HCT116 (cell line): ENCODE measurements at regions not wholly inside any gene's neighbourhood (a gene's known extent, or its start where the extent isn't known, plus 50 kb on each side); places are given as distances from the start of the nearest gene placed in this dataset.

Experiments used
- ATAC-seq: fragments of 200-7000 bp; cut with Tn5 transposase; 2 replicates; pipeline ENCODE4 v1.9.1; 2020; ENCODE audit warnings: mild to moderate bottlenecking, moderate library complexity
- BruUV-seq: library from RNA; stranded (reverse); fragments of 400-500 nt; replicated peaks from 2 replicates; lab custom pipeline; 2021; lab: Mats Ljungman, UMichigan
- CTCF ChIA-PET: fragments of 300-600 bp; sonication (Branson Sonifier 250); formaldehyde crosslinking; loops from one replicate; lab custom pipeline; 2021; ENCODE audit warnings: antibody characterized with exemption; lab: Charles Lee
- POLR2A ChIA-PET: fragments of 300-600, 350-600 bp; sonication (Branson Sonifier 250); formaldehyde crosslinking; loops from one replicate; lab custom pipeline; 2021; ENCODE audit warnings: antibody characterized with exemption; lab: Charles Lee
- RAD21 ChIA-PET, 2 experiments: fragments of 300-600 bp; sonication (Branson Sonifier 250); formaldehyde crosslinking; loops; one replicate each; lab custom pipeline; 2023; ENCODE audit warnings: low total read pairs in 2 of 2; ENCODE audit not compliant: uncharacterized antibody in 2 of 2, unreplicated experiment in 2 of 2, low non-redundant PET in 1 of 2; lab: Charles Lee
- DNase-seq: peaks from one replicate; pipeline ENCODE4 v3.0.0-alpha.2; 2010; ENCODE audit warnings: low read depth, low spot score
- H2AFZ ChIP-seq: fragments of 200-600 bp; shearing (Covaris generic), sonication (generic); 2 replicates; pipeline ENCODE4 v1.6.1; 2017; ENCODE audit warnings: low read depth, mixed run types, mixed read lengths, antibody characterized with exemption, low read length; ENCODE audit not compliant: poor library complexity, severe bottlenecking
- H3K27ac ChIP-seq: 2 replicates; pipeline ENCODE4 v1.5.1; 2012; ENCODE audit warnings: low read depth, low read length
- H3K27me3 ChIP-seq: fragments of 200-600 bp; sonication (generic); 2 replicates; pipeline ENCODE4 v1.6.1; 2016; ENCODE audit warnings: mixed run types, low read length, mixed read lengths; ENCODE audit not compliant: insufficient read depth
- H3K36me3 ChIP-seq, 2 experiments: fragments of 200-500 bp in 1 of 2; fragments of 200-600 bp in 1 of 2; sonication (Bioruptor generic) in 1 of 2; sonication (generic) in 1 of 2; 2 replicates each; pipeline versions ENCODE4 v1.5.1 to v1.6.1; 2014 to 2016; ENCODE audit warnings: low read length in 2 of 2, inconsistent platforms in 1 of 2, mixed read lengths in 1 of 2, mixed run types in 1 of 2; ENCODE audit not compliant: insufficient read depth in 2 of 2, control insufficient read depth in 1 of 2
- H3K4me1 ChIP-seq, 2 experiments: fragments of 200-600 bp in 1 of 2; sonication (generic) in 1 of 2; 2 replicates each; pipeline versions ENCODE4 v1.5.1 to v1.6.1; 2012 to 2017; ENCODE audit warnings: low read length in 2 of 2, inconsistent platforms in 1 of 2, mild to moderate bottlenecking in 1 of 2, mixed read lengths in 1 of 2, mixed run types in 1 of 2, moderate library complexity in 1 of 2; ENCODE audit not compliant: insufficient read depth in 2 of 2, control insufficient read depth in 1 of 2
- H3K4me2 ChIP-seq: fragments of 200-600 bp; sonication (generic); 2 replicates; pipeline ENCODE4 v1.6.1; 2017; ENCODE audit warnings: mixed run types, low read length, mixed read lengths
- H3K4me3 ChIP-seq, 2 experiments: fragments of 200-600 bp in 1 of 2; sonication (generic) in 1 of 2; replicated peaks in 1 of 2; 2 replicates each; pipeline ENCODE4 v1.5.1; 2011 to 2016; ENCODE audit warnings: low read length in 2 of 2, control low read depth in 1 of 2, low read depth in 1 of 2, mild to moderate bottlenecking in 1 of 2, mixed read lengths in 1 of 2, mixed run types in 1 of 2
- H3K79me2 ChIP-seq: fragments of 200-600 bp; sonication (generic); 2 replicates; pipeline ENCODE4 v1.6.1; 2017; ENCODE audit warnings: mild to moderate bottlenecking, mixed run types, low read length, moderate library complexity, mixed read lengths; ENCODE audit not compliant: insufficient read depth
- H3K9ac ChIP-seq: fragments of 200-600 bp; sonication (generic); 2 replicates; pipeline ENCODE4 v1.6.1; 2016; ENCODE audit warnings: low read length, mixed read lengths
- H3K9me2 ChIP-seq: fragments of 200-600 bp; sonication (generic), shearing (Covaris generic); 2 replicates; pipeline ENCODE4 v1.6.1; 2017; ENCODE audit warnings: mixed run types, mild to moderate bottlenecking, moderate library complexity; ENCODE audit not compliant: insufficient read depth
- H3K9me3 ChIP-seq, 2 experiments: fragments of 200-500 bp in 1 of 2; fragments of 200-600 bp in 1 of 2; sonication (Bioruptor generic) in 1 of 2; sonication (generic) in 1 of 2; 2 replicates each; pipeline ENCODE4 v1.6.1; 2014 to 2017; ENCODE audit warnings: low read length in 2 of 2, mixed read lengths in 2 of 2, inconsistent platforms in 1 of 2, low read depth in 1 of 2, mild to moderate bottlenecking in 1 of 2, mixed run types in 1 of 2, moderate library complexity in 1 of 2; ENCODE audit not compliant: control insufficient read depth in 1 of 2, insufficient read depth in 1 of 2
- H4K20me1 ChIP-seq: fragments of 200-600 bp; sonication (generic), shearing (Covaris generic); 2 replicates; pipeline ENCODE4 v1.6.1; 2017; ENCODE audit warnings: mixed run types, mild to moderate bottlenecking, moderate library complexity; ENCODE audit not compliant: insufficient read depth
- CBX3 ChIP-seq: IDR thresholded peaks from 2 replicates; pipeline ENCODE4 v1.6.1; 2012; ENCODE audit warnings: low read depth
- CEBPB ChIP-seq: IDR thresholded peaks from 2 replicates; pipeline ENCODE4 v1.6.1; 2012; ENCODE audit warnings: low read depth
- EGR1 ChIP-seq: IDR thresholded peaks from 2 replicates; pipeline ENCODE4 v1.6.1; 2012; ENCODE audit warnings: low read depth
- ELF1 ChIP-seq: IDR thresholded peaks from 2 replicates; pipeline ENCODE4 v1.6.1; 2012; ENCODE audit warnings: low read depth, borderline replicate concordance
- EZH2 ChIP-seq: fragments of 200-600 bp; sonication (generic); IDR thresholded peaks from 2 replicates; pipeline ENCODE4 v1.6.1; 2017; ENCODE audit warnings: antibody characterized with exemption, mixed run types
- EZH2phosphoT487 ChIP-seq: fragments of 200-600 bp; IDR thresholded peaks from 2 replicates; pipeline ENCODE4 v1.6.1; 2018; ENCODE audit warnings: antibody characterized with exemption, borderline replicate concordance
- FOSL1 ChIP-seq: IDR thresholded peaks from 2 replicates; pipeline ENCODE4 v1.6.1; 2012; ENCODE audit warnings: low read depth
- JUND ChIP-seq: IDR thresholded peaks from 2 replicates; pipeline ENCODE4 v1.6.1; 2012
- SIN3A ChIP-seq: IDR thresholded peaks from 2 replicates; pipeline ENCODE4 v1.6.1; 2012; ENCODE audit warnings: low read depth
- SP1 ChIP-seq: IDR thresholded peaks from 2 replicates; pipeline ENCODE4 v1.6.1; 2012; ENCODE audit warnings: low read depth
- ZNF274 ChIP-seq: fragments of 200-500 bp; sonication (Bioruptor generic); IDR thresholded peaks from 2 replicates; pipeline ENCODE4 v1.6.1; 2014; ENCODE audit warnings: mild to moderate bottlenecking, low read depth, low read length, inconsistent platforms
- intact Hi-C: fragments of 100-400 bp; cut with micrococcal nuclease; formaldehyde crosslinking; loops from 2 replicates; pipeline ENCODE4 v1.10.0; 2022
- TF ChIP-seq, protein P1 (sequence below): IDR thresholded peaks from 2 replicates; pipeline ENCODE4 v1.6.1; 2012

DNA sequence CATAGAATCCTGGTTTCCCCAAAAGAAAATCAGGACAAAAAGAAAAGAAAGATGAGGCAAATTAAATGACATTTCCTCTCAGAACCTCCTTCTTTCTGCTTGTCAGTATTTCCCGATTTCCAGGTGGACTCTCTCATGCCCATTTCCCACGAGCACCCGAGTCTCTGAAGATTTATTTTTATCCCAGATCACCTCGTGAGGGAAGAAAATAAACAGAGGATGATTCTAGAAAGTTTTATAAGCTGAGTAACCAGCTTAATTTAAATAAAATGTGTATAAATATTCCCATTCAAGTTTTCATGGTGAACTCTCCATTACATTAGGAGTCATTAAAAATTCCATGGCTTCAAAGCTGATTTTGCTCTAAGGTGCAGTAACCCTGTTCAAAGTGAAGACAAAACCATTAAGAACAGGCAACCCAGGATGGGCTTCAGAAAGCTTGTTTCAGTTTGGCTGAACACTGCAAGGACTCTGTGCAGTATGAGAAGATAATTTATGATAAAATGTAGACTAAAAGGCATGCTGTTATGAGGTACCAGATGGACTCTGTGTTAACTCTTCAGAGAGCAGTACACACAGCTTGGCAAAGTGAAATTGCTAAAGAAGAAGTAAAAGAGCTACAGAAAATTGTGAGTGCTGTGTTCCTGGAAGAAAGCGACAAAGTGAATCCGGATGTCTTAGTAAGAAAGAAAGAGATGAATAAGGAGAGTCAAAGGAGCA, 521.3 kb upstream of the LRRN3 start:
- RAD21 ChIA-PET: no interaction called here
- Histone ChIP-seq H3K27me3 (no peaks in the 10 kb centered on the region), H3K4me1 (peaks cover 0 to 13% of the 10 kb centered on the region in 2 experiments; a peak in 2 of 4 replicates), H3K9ac (no peak overlapping the region), H3K4me2 (no peak overlapping the region), H3K36me3 (no peaks in the 10 kb centered on the region), H4K20me1 (no peaks in the 10 kb centered on the region), H2AFZ (no peak overlapping the region), H3K27ac (no peak overlapping the region), H3K9me3 (no peaks in the 10 kb centered on the region), H3K4me3 (no peak overlapping the region), H3K79me2 (no peaks in the 10 kb centered on the region), H3K9me2 (no peaks in the 10 kb centered on the region)
- TF ChIP-seq EGR1 (no peak), CEBPB (no peak), ZNF274 (no peak), SIN3A (no peak), JUND (no peak), ELF1 (no peak)
- no peak for ATAC-seq
- POLR2A ChIA-PET: no interaction called here
- intact Hi-C loops: no loop called here
- no TSS peak for BruUV-seq
- no peak for DNase-seq
- CTCF ChIA-PET: no interaction called here

DNA sequence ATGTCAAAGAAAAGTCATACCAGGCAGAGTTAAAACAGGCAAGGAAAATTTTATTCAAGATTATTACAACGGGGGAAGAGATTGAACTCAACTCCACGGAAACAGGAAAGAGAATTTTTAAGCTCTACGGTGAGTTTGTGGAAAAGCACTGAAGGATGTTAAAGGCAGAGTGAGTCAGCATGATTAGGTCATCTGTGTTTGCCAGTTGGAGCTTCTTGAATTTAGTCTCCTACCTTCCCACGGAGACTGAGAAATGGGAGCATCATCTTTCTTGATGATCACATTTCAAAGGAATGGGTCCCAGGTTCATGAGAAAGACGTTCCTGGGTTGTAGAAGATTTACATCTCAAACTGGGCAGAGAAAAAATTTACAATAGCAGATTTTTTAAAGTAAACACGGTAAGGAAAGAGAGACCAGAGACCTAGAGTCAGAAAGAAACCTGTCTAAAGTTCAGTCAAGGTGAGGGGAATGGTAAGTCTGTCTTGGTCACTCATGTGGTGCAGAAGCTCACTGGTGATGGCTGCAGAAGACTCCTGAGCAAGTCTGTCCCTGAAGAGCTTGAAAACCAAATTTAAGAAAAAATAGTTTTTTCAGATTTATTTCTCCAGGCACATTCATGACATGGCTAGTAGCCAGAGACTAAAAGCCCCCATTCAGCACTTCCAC, 516.9 kb upstream of the LRRN3 start:
- peak overlapping the region; percentile 54 for H3K4me2 ChIP-seq
- no peak overlapping the region; a peak in 1 of 4 replicates for H3K4me3 ChIP-seq
- no peaks in the 10 kb centered on the region for H3K9me3 ChIP-seq
- peak overlapping the region; percentile 88 for H2AFZ ChIP-seq
- CTCF ChIA-PET: no interaction called here
- no peak overlapping the region for H3K27ac ChIP-seq
- H3K4me1 ChIP-seq: peaks cover 0 to 13% of the 10 kb centered on the region in 2 experiments; a peak in 2 of 4 replicates
- no peaks in the 10 kb centered on the region for H3K27me3 ChIP-seq
- H3K36me3 ChIP-seq: no peaks in the 10 kb centered on the region
- intact Hi-C loops: no loop called here
- RAD21 ChIA-PET: no interaction called here
- no peaks in the 10 kb centered on the region for H4K20me1 ChIP-seq
- ATAC-seq (peak; percentile 53), DNase-seq (peak; percentile 19)
- POLR2A ChIA-PET: no interaction called here
- no peak overlapping the region for H3K9ac ChIP-seq
- 0 out of 2 replicates have a peak, but pooled peaks have one; percentile 30 for TF ChIP-seq SP1
- TF ChIP-seq EZH2: no peak
- no peak for TF ChIP-seq EZH2phosphoT487
- TF ChIP-seq CEBPB: no peak
- TF ChIP-seq FOSL1: peak; percentile 55; the same call in 1 of the 2 replicates
- TF ChIP-seq, protein P1, sequence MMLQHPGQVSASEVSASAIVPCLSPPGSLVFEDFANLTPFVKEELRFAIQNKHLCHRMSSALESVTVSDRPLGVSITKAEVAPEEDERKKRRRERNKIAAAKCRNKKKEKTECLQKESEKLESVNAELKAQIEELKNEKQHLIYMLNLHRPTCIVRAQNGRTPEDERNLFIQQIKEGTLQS: 0 out of 2 replicates have a peak, but pooled peaks have one; percentile 36
- TF ChIP-seq CBX3: peak; percentile 58; the same call in 1 of the 2 replicates
- no peak for TF ChIP-seq ELF1
- no TSS peak for BruUV-seq
- H3K9me2 ChIP-seq: no peaks in the 10 kb centered on the region
- H3K79me2 ChIP-seq: no peaks in the 10 kb centered on the region
